ENCODE measurements at regions not wholly inside any gene's neighbourhood (a gene's known extent, or its start where the extent isn't known, plus 50 kb on each side); places are given as distances from the start of the nearest gene placed in this dataset.

DNA sequence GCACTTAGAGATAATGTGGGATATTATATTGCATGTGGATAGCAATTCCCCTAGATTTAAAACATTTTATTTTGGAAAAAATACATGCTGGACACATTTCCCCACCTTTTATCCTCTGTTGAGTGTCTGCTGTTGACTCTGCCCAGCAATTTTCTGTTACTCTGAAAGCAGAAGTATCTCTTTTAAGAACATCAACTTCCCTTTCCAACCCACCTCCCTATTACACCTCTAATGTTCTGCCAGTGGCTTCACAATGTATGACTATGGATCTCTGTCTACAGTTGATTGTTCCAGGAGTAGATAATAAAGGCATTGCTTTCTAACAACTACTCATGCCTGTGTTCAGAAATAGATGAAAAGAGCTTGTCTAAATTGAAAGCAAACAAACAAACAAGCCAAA, 754.8 kb upstream of the SLITRK6 start:
- TF ChIP-seq, protein P1, sequence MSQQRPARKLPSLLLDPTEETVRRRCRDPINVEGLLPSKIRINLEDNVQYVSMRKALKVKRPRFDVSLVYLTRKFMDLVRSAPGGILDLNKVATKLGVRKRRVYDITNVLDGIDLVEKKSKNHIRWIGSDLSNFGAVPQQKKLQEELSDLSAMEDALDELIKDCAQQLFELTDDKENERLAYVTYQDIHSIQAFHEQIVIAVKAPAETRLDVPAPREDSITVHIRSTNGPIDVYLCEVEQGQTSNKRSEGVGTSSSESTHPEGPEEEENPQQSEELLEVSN (IDR thresholded peaks at IDR 0.05; ENCODE audit: borderline replicate concordance, low read depth) = no peak
- no peak for TF ChIP-seq MAFK (IDR thresholded peaks at IDR 0.05; ENCODE audit: partially characterized antibody)
- TF ChIP-seq CTCF (IDR thresholded peaks at IDR 0.05) = no peak
- TF ChIP-seq, protein P2, sequence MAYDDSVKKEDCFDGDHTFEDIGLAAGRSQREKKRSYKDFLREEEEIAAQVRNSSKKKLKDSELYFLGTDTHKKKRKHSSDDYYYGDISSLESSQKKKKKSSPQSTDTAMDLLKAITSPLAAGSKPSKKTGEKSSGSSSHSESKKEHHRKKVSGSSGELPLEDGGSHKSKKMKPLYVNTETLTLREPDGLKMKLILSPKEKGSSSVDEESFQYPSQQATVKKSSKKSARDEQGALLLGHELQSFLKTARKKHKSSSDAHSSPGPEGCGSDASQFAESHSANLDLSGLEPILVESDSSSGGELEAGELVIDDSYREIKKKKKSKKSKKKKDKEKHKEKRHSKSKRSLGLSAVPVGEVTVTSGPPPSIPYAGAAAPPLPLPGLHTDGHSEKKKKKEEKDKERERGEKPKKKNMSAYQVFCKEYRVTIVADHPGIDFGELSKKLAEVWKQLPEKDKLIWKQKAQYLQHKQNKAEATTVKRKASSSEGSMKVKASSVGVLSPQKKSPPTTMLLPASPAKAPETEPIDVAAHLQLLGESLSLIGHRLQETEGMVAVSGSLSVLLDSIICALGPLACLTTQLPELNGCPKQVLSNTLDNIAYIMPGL (CRISPR knock-in tag; IDR thresholded peaks at IDR 0.05; ENCODE audit: borderline replicate concordance) = no peak
- TF ChIP-seq MAX (IDR thresholded peaks at IDR 0.05) = no peak
- TF ChIP-seq SMC3 (IDR thresholded peaks at IDR 0.05) = no peak
